ENCODE measurements at regions not wholly inside any gene's neighbourhood (a gene's known extent, or its start where the extent isn't known, plus 50 kb on each side); places are given as distances from the start of the nearest gene placed in this dataset.
"Not testable (repeated sequence)": the region's sequence is repeated elsewhere in the genome, so short reads cannot be mapped to it uniquely, and the experiment has no call there.

GRCh38 chr6:158881884-158882283, 62.7 kb upstream of the EZR start:
- DNase-seq: not testable (repeated sequence)

GRCh38 chr6:158881276-158881675, 62.1 kb upstream of the EZR start:
- DNase-seq: not testable (repeated sequence)

- DNase-seq: peak; percentile 4 to 21
These were observed 60.0 kb upstream of the EZR start for GRCh38 chr6:158879180-158879579.

- DNase-seq: no peak
These were observed 58.5 kb upstream of the EZR start for GRCh38 chr6:158877716-158878115.

GRCh38 chr6:158876886-158877285, 57.7 kb upstream of the EZR start:
- DNase-seq: no peak

GRCh38 chr6:158870649-158870957, 51.4 kb upstream of the EZR start:
- no peak for DNase-seq

GRCh38 chr6:158869826-158870648, 50.9 kb upstream of the EZR start:
- DNase-seq: peak; percentile 97 to 98

GRCh38 chr6:158868890-158869825, 50.0 kb upstream of the EZR start:
- DNase-seq: no peak

Measured in inflammatory macrophage (primary cell).